ENCODE measurements at regions not wholly inside any gene's neighbourhood (a gene's known extent, or its start where the extent isn't known, plus 50 kb on each side); places are given as distances from the start of the nearest gene placed in this dataset.
A peak's percentile ranks its signal among the peaks of the same experiment; 100 is the strongest.
"Not testable (repeated sequence)": the region's sequence is repeated elsewhere in the genome, so short reads cannot be mapped to it uniquely, and the experiment has no call there.

DNA sequence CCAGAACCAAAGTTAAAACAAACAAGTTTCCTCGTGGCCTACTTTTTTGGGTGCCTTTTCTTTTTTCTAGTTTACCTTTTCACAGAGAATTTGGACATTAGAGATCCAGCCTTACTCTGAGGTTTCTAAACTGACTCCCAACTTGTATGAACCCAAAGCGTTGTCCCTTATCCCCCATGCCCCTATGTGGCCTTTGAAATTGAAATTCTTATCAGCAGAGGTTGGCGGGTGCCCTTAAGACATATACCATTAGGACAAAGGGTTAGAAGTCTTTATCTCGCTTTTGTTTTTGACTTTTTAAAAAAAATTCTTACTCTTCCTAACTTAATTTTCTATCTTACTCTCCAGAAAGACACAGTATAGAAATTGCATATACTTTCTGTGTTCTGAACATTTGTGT, 76.3 kb upstream of the C7orf33 start:
- no peak for DNase-seq (ENCODE audit: low read depth in 2 of 2)

GRCh38 chr7:148515237-148515636, 75.3 kb upstream of the C7orf33 start:
- no peak for DNase-seq (ENCODE audit: low read depth in 2 of 2)

GRCh38 chr7:148515728-148516695, 74.6 kb upstream of the C7orf33 start:
- no peak for DNase-seq (ENCODE audit: low read depth in 2 of 2)

GRCh38 chr7:148519386-148519785, 71.2 kb upstream of the C7orf33 start:
- not testable (repeated sequence) for DNase-seq (ENCODE audit: low read depth in 2 of 2)

GRCh38 chr7:148521271-148521670, 69.3 kb upstream of the C7orf33 start:
- no peak for DNase-seq (ENCODE audit: low read depth in 2 of 2)

GRCh38 chr7:148523550-148523949, 67.0 kb upstream of the C7orf33 start:
- DNase-seq (ENCODE audit: low read depth in 2 of 2): no peak

GRCh38 chr7:148524479-148525224, 65.9 kb upstream of the C7orf33 start:
- no peak for DNase-seq (ENCODE audit: low read depth in 2 of 2)

GRCh38 chr7:148527717-148528168, 62.8 kb upstream of the C7orf33 start:
- DNase-seq (ENCODE audit: low read depth in 2 of 2): peak; percentile 37 to 72

- DNase-seq (ENCODE audit: low read depth in 2 of 2): peak in 1 of 2 donors; percentile 6
Observed at GRCh38 chr7:148535217-148535616, 55.3 kb upstream of the C7orf33 start.

DNA sequence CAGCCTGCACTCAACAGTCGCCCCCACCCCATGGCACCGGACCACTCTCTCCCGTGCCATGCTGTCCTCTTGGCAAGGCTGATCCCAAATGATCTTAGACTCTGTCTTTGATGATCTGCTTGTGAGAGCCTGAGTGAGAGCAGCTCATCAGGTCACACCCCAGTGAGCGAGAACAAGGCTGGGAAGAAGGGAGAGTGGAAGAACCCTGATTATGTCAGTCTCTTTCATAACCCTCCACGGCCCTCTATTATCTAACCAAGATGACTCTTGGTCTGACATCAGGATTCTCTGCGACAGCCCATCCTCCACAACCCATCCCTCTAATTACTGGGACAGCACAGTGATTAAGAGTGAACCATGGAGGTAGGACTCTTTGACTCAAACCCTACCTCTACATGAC, 53.1 kb upstream of the C7orf33 start:
- no peak for DNase-seq (ENCODE audit: low read depth in 2 of 2)

- no peak for DNase-seq (ENCODE audit: low read depth in 2 of 2)
Observed at GRCh38 chr7:148540041-148540738, 50.4 kb upstream of the C7orf33 start.

Measured in stimulated activated CD8-positive, alpha-beta memory T cell treated with anti-CD3 and anti-CD28 coated beads, Interleukin-15, amount 100 ng/mL, for 4 hours (primary cell).